ENCODE measurements at regions not wholly inside any gene's neighbourhood (a gene's known extent, or its start where the extent isn't known, plus 50 kb on each side); places are given as distances from the start of the nearest gene placed in this dataset.

DNA sequence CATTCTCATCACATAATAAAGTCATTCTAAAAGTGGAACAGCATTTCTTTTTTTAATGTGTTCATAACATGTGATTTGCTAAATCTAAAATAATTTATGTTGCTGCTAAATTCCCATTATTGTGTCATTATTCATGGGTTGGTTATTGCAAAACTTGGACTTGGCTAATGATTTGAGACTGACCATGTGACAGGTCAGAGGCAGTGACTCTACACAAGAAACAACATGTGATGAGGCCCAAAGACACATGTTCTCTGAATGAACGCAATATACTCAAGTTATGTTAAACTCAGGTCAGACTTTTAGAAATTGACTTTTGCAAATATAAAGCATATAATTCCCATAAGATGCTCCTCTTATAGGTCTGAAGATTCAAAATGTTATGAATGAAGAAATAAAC, 566.1 kb downstream of the TBL1XR1 start:
- Mint-ChIP-seq H3K4me3 (no peak overlapping the region), H3K27me3 (ENCODE audit: low read depth in 3 of 3) (no peaks in the 10 kb centered on the region), H3K4me1 (no peaks in the 10 kb centered on the region), H3K9me3 (peaks cover 0 to 5% (median 3%) of the 10 kb centered on the region in 7 donors), H3K27ac (no peak overlapping the region), H3K36me3 (no peaks in the 10 kb centered on the region)
- no peaks in the 10 kb centered on the region for H4K20me1 ChIP-seq (ENCODE audit: insufficient read depth, low read length)
- no peaks in the 10 kb centered on the region for H3K27me3 ChIP-seq (ENCODE audit: control insufficient read depth in 2 of 2, insufficient read depth in 2 of 2, low read length in 2 of 2)
- no peak overlapping the region for H3K4me2 ChIP-seq (replicated peaks; ENCODE audit: extremely low read depth, low read length, poor library complexity, severe bottlenecking)
- no peak overlapping the region for H3K27ac ChIP-seq (ENCODE audit: low read depth in 1 of 2, low read length in 2 of 2)
- H3K36me3 ChIP-seq (replicated peaks in 1 of 2; ENCODE audit: control insufficient read depth in 1 of 2, insufficient read depth in 2 of 2, low read length in 2 of 2), result no peaks in the 10 kb centered on the region
- H3K4me1 ChIP-seq (ENCODE audit: control insufficient read depth in 1 of 2, insufficient read depth in 2 of 2, low read length in 2 of 2), result no peaks in the 10 kb centered on the region
- intact Hi-C loops (cut with micrococcal nuclease), result no loop called here
- no peak overlapping the region for H2AFZ ChIP-seq (ENCODE audit: insufficient read depth, low read depth, low read length, poor library complexity, severe bottlenecking)
- no peak for DNase-seq
- no peak overlapping the region for H3K9ac ChIP-seq (ENCODE audit: insufficient read depth, low read length, poor library complexity, severe bottlenecking)
- TF ChIP-seq, protein P1, sequence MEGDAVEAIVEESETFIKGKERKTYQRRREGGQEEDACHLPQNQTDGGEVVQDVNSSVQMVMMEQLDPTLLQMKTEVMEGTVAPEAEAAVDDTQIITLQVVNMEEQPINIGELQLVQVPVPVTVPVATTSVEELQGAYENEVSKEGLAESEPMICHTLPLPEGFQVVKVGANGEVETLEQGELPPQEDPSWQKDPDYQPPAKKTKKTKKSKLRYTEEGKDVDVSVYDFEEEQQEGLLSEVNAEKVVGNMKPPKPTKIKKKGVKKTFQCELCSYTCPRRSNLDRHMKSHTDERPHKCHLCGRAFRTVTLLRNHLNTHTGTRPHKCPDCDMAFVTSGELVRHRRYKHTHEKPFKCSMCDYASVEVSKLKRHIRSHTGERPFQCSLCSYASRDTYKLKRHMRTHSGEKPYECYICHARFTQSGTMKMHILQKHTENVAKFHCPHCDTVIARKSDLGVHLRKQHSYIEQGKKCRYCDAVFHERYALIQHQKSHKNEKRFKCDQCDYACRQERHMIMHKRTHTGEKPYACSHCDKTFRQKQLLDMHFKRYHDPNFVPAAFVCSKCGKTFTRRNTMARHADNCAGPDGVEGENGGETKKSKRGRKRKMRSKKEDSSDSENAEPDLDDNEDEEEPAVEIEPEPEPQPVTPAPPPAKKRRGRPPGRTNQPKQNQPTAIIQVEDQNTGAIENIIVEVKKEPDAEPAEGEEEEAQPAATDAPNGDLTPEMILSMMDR (IDR thresholded peaks at IDR 0.05), result no peak
- no peaks in the 10 kb centered on the region for H3K79me2 ChIP-seq (ENCODE audit: insufficient read depth, low read length)
- H3K4me3 ChIP-seq (replicated peaks in 1 of 3; ENCODE audit: low read depth in 2 of 3, low read length in 3 of 3), result no peak overlapping the region
- no peaks in the 10 kb centered on the region for H3K9me3 ChIP-seq (replicated peaks in 1 of 2; ENCODE audit: control insufficient read depth in 1 of 2, insufficient read depth in 1 of 2, low read length in 2 of 2)
- WGBS (ENCODE audit: insufficient coverage), result no CpG with 5 or more reads among the region's 1 CpG

DNA sequence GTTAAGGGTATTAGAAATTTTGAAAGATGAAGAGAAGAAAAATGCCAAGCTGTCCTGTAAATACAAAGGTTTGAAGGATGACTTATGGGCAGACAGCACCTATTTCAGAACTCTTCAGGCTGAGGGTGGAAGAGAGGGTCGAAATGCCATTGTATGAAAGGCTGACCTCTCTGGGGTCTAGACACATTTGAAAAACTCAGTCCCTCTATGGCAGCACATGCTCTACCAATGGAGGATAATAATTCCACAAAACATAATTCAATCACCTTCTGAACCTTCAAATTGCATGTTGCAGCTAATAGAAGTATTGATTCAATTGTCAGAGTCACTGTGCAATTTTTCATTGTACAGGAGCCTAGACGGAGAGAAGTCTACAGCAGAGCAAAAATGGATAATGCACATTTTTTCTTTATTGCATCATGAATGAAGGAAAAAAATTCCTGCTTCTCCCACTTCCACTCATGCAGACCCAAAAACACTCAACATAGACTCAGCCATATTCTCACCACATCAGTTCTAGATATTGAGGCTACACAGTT, 569.1 kb downstream of the TBL1XR1 start:
- Mint-ChIP-seq H3K27me3 (ENCODE audit: low read depth in 3 of 3) (no peaks in the 10 kb centered on the region), H3K4me3 (no peak overlapping the region), H3K36me3 (no peaks in the 10 kb centered on the region), H3K27ac (no peak overlapping the region), H3K4me1 (no peaks in the 10 kb centered on the region), H3K9me3 (peaks cover 0 to 9% (median 3%) of the 10 kb centered on the region in 7 donors)
- Histone ChIP-seq H4K20me1 (ENCODE audit: insufficient read depth, low read length) (no peaks in the 10 kb centered on the region), H3K9me3 (replicated peaks in 1 of 2; ENCODE audit: control insufficient read depth in 1 of 2, insufficient read depth in 1 of 2, low read length in 2 of 2) (no peaks in the 10 kb centered on the region), H2AFZ (ENCODE audit: insufficient read depth, low read depth, low read length, poor library complexity, severe bottlenecking) (no peak overlapping the region), H3K36me3 (replicated peaks in 1 of 2; ENCODE audit: control insufficient read depth in 1 of 2, insufficient read depth in 2 of 2, low read length in 2 of 2) (no peaks in the 10 kb centered on the region), H3K79me2 (ENCODE audit: insufficient read depth, low read length) (no peaks in the 10 kb centered on the region), H3K4me3 (replicated peaks in 1 of 3; ENCODE audit: low read depth in 2 of 3, low read length in 3 of 3) (no peak overlapping the region), H3K4me2 (replicated peaks; ENCODE audit: extremely low read depth, low read length, poor library complexity, severe bottlenecking) (no peak overlapping the region), H3K27ac (ENCODE audit: low read depth in 1 of 2, low read length in 2 of 2) (no peak overlapping the region), H3K27me3 (ENCODE audit: control insufficient read depth in 2 of 2, insufficient read depth in 2 of 2, low read length in 2 of 2) (no peaks in the 10 kb centered on the region), H3K9ac (ENCODE audit: insufficient read depth, low read length, poor library complexity, severe bottlenecking) (no peak overlapping the region), H3K4me1 (ENCODE audit: control insufficient read depth in 1 of 2, insufficient read depth in 2 of 2, low read length in 2 of 2) (no peaks in the 10 kb centered on the region)
- intact Hi-C loops (cut with micrococcal nuclease), result no loop called here
- TF ChIP-seq, protein P1 (IDR thresholded peaks at IDR 0.05), result no peak
- no CpG with 5 or more reads among the region's 2 CpGs for WGBS (ENCODE audit: insufficient coverage)
- no peak for DNase-seq
